ENCODE measurements at regions not wholly inside any gene's neighbourhood (a gene's known extent, or its start where the extent isn't known, plus 50 kb on each side); places are given as distances from the start of the nearest gene placed in this dataset.

GRCh38 chr12:73266206-73266605 lies 994.0 kb downstream of the TRHDE start:
- TF ChIP-seq CTCF (IDR thresholded peaks at IDR 0.05) = no peak
- TF ChIP-seq POLR2A (IDR thresholded peaks at IDR 0.05) = no peak
- no peak for TF ChIP-seq POLR2AphosphoS5 (IDR thresholded peaks at IDR 0.05)
- no peak for TF ChIP-seq EP300 (IDR thresholded peaks at IDR 0.05)

All from suprapubic skin (tissue), 4 donors.